ENCODE measurements at regions not wholly inside any gene's neighbourhood (a gene's known extent, or its start where the extent isn't known, plus 50 kb on each side); places are given as distances from the start of the nearest gene placed in this dataset.

- ChIA-PET POLR2A (no interaction called here), CTCF (no interaction called here), RAD21 (ENCODE audit: low non-redundant PET in 1 of 2, low total read pairs in 2 of 2, uncharacterized antibody in 2 of 2, unreplicated experiment in 2 of 2) (no interaction called here)
- no peaks in the 10 kb centered on the region for H3K36me3 ChIP-seq (ENCODE audit: control insufficient read depth in 1 of 2, insufficient read depth in 2 of 2, low read length in 2 of 2)
- ATAC-seq = no peak
- H2AFZ ChIP-seq (ENCODE audit: low read depth, low read length, poor library complexity, severe bottlenecking) = no peak overlapping the region
- no peaks in the 10 kb centered on the region for H4K20me1 ChIP-seq (ENCODE audit: insufficient read depth)
- no peaks in the 10 kb centered on the region for H3K4me1 ChIP-seq (ENCODE audit: control insufficient read depth in 1 of 2, insufficient read depth in 2 of 2, low read length in 2 of 2)
- H3K9me2 ChIP-seq (ENCODE audit: insufficient read depth) = no peaks in the 10 kb centered on the region
- BruUV-seq (replicated peaks) = no TSS peak
- TF ChIP-seq ZBTB33 (IDR thresholded peaks at IDR 0.05; ENCODE audit: extremely low read depth, insufficient replicate concordance, low read length) (no peak), POLR2AphosphoS5 (IDR thresholded peaks at IDR 0.05; ENCODE audit: low read depth, low read length) (no peak), ZFX (IDR thresholded peaks at IDR 0.05) (no peak), SRF (IDR thresholded peaks at IDR 0.05; ENCODE audit: low read depth) (no peak), ELF1 (IDR thresholded peaks at IDR 0.05; ENCODE audit: borderline replicate concordance, low read depth) (no peak), CEBPB (IDR thresholded peaks at IDR 0.05; ENCODE audit: low read depth) (no peak)
- no peaks in the 10 kb centered on the region for H3K79me2 ChIP-seq (ENCODE audit: insufficient read depth, low read length)
- H3K9me3 ChIP-seq (ENCODE audit: control insufficient read depth in 1 of 2, insufficient read depth in 1 of 2, low read depth in 1 of 2, low read length in 2 of 2) = no peaks in the 10 kb centered on the region
- intact Hi-C loops (cut with micrococcal nuclease) = no loop called here
- no peak overlapping the region for H3K27ac ChIP-seq (ENCODE audit: low read depth, low read length)
- H3K4me3 ChIP-seq (replicated peaks in 1 of 2; ENCODE audit: low read depth in 1 of 2, low read length in 2 of 2) = no peak overlapping the region
- H3K27me3 ChIP-seq (ENCODE audit: insufficient read depth, low read length) = peaks cover 37% of the 10 kb centered on the region
- no peak overlapping the region for H3K4me2 ChIP-seq (ENCODE audit: low read length)
- H3K9ac ChIP-seq (ENCODE audit: low read length) = no peak overlapping the region
- DNase-seq (ENCODE audit: low read depth, low spot score) = no peak
These were observed 514.2 kb downstream of the SOX6 start for GRCh38 chr11:15841931-15842740.

- H3K36me3 ChIP-seq (ENCODE audit: control insufficient read depth in 1 of 2, insufficient read depth in 2 of 2, low read length in 2 of 2) = no peaks in the 10 kb centered on the region
- no peak overlapping the region for H2AFZ ChIP-seq (ENCODE audit: low read depth, low read length, poor library complexity, severe bottlenecking)
- BruUV-seq (replicated peaks) = no TSS peak
- peaks cover 29% of the 10 kb centered on the region for H3K27me3 ChIP-seq (ENCODE audit: insufficient read depth, low read length)
- H3K9me3 ChIP-seq (ENCODE audit: control insufficient read depth in 1 of 2, insufficient read depth in 1 of 2, low read depth in 1 of 2, low read length in 2 of 2) = no peaks in the 10 kb centered on the region
- no peak overlapping the region for H3K27ac ChIP-seq (ENCODE audit: low read depth, low read length)
- H3K4me1 ChIP-seq (ENCODE audit: control insufficient read depth in 1 of 2, insufficient read depth in 2 of 2, low read length in 2 of 2) = no peaks in the 10 kb centered on the region
- intact Hi-C loops (cut with micrococcal nuclease) = no loop called here
- ChIA-PET CTCF (no interaction called here), POLR2A (no interaction called here), RAD21 (ENCODE audit: low non-redundant PET in 1 of 2, low total read pairs in 2 of 2, uncharacterized antibody in 2 of 2, unreplicated experiment in 2 of 2) (no interaction called here)
- H3K79me2 ChIP-seq (ENCODE audit: insufficient read depth, low read length) = no peaks in the 10 kb centered on the region
- DNase-seq (ENCODE audit: low read depth, low spot score) (no peak), ATAC-seq (no peak)
- H3K4me3 ChIP-seq (replicated peaks in 1 of 2; ENCODE audit: low read depth in 1 of 2, low read length in 2 of 2) = no peak overlapping the region
- H3K9ac ChIP-seq (ENCODE audit: low read length) = no peak overlapping the region
- H3K9me2 ChIP-seq (ENCODE audit: insufficient read depth) = no peaks in the 10 kb centered on the region
- H3K4me2 ChIP-seq (ENCODE audit: low read length) = no peak overlapping the region
- no peaks in the 10 kb centered on the region; the same call in 1 of the 2 replicates for H4K20me1 ChIP-seq (ENCODE audit: insufficient read depth)
- TF ChIP-seq EZH2 (IDR thresholded peaks at IDR 0.05) (no peak), ZNF274 (IDR thresholded peaks at IDR 0.05; ENCODE audit: low read depth, low read length) (no peak), CTCF (IDR thresholded peaks at IDR 0.05 in 2 of 3, conservative IDR thresholded peaks at IDR 0.05 in 1 of 3; ENCODE audit: borderline replicate concordance in 1 of 3, insufficient read depth in 1 of 3, low read depth in 2 of 3, low read length in 2 of 3) (no peak), ZBTB33 (IDR thresholded peaks at IDR 0.05; ENCODE audit: extremely low read depth, insufficient replicate concordance, low read length) (no peak), ATF3 (IDR thresholded peaks at IDR 0.05) (no peak), POLR2A (IDR thresholded peaks at IDR 0.05; ENCODE audit: borderline replicate concordance, extremely low read depth, insufficient read depth, insufficient read length) (no peak), TCF7L2 (IDR thresholded peaks at IDR 0.05; ENCODE audit: borderline replicate concordance, extremely low read depth, insufficient read depth, insufficient read length) (no peak)
These were observed 513.0 kb downstream of the SOX6 start for GRCh38 chr11:15843309-15843872.

All from HCT116 (cell line).